ENCODE measurements at regions not wholly inside any gene's neighbourhood (a gene's known extent, or its start where the extent isn't known, plus 50 kb on each side); places are given as distances from the start of the nearest gene placed in this dataset.

DNA sequence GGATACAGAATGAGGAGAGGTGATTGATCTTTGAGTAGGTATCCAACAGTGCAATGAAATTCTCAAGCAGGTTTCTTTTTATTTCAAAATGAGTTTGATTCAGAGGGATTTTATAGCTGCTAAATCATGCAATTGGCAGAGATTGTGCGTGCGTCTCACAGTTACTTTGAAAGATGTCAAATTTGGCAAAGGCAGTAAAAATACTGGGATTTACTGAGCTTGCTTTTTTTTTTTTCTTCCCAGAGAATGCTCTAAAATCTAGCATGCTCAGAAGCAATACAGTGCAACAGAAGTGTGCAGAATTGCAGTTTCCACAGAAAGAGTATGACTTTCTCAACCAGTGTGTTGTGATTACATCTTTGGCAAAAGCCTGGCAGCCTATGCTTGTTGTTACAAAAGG, 410.7 kb upstream of the GOT2 start:
- H3K4me3 Mint-ChIP-seq (ENCODE audit: unreplicated experiment): no peak overlapping the region
- DNase-seq (ENCODE audit: extremely low spot score, unreplicated experiment): no peak
- no peak overlapping the region for H3K27ac Mint-ChIP-seq (ENCODE audit: unreplicated experiment)
- peaks cover 29% of the 10 kb centered on the region for H3K4me1 Mint-ChIP-seq (ENCODE audit: unreplicated experiment)
- TF ChIP-seq, protein P1, sequence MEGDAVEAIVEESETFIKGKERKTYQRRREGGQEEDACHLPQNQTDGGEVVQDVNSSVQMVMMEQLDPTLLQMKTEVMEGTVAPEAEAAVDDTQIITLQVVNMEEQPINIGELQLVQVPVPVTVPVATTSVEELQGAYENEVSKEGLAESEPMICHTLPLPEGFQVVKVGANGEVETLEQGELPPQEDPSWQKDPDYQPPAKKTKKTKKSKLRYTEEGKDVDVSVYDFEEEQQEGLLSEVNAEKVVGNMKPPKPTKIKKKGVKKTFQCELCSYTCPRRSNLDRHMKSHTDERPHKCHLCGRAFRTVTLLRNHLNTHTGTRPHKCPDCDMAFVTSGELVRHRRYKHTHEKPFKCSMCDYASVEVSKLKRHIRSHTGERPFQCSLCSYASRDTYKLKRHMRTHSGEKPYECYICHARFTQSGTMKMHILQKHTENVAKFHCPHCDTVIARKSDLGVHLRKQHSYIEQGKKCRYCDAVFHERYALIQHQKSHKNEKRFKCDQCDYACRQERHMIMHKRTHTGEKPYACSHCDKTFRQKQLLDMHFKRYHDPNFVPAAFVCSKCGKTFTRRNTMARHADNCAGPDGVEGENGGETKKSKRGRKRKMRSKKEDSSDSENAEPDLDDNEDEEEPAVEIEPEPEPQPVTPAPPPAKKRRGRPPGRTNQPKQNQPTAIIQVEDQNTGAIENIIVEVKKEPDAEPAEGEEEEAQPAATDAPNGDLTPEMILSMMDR (IDR thresholded peaks at IDR 0.05): no peak
- no peaks in the 10 kb centered on the region for H3K9me3 Mint-ChIP-seq (ENCODE audit: unreplicated experiment)
- no peaks in the 10 kb centered on the region for H3K27me3 Mint-ChIP-seq (ENCODE audit: unreplicated experiment)
- no peaks in the 10 kb centered on the region for H3K36me3 Mint-ChIP-seq (ENCODE audit: unreplicated experiment)

DNA sequence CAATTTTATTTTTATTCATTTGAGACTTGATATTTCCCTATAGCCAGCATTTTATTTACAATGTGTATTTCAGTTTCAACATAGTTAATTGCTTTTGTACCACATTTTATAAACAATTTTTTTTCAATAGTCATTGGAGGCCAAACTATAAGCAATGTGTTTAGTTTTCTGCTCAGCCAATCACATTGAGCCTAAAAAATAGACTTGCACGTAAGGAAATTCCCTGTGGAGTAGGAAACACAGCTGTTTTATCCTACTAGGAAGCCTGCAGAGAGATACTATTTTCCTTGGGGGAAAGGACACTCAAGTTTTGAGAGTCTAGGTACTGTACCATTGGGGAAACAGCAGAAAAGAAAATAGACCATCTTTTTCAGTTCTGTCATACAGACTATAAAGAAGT, 410.2 kb upstream of the GOT2 start:
- no peak for DNase-seq (ENCODE audit: extremely low spot score, unreplicated experiment)
- no peak overlapping the region for H3K27ac Mint-ChIP-seq (ENCODE audit: unreplicated experiment)
- TF ChIP-seq, protein P1 (IDR thresholded peaks at IDR 0.05): no peak
- H3K4me1 Mint-ChIP-seq (ENCODE audit: unreplicated experiment): peaks cover 23% of the 10 kb centered on the region
- no peak overlapping the region for H3K4me3 Mint-ChIP-seq (ENCODE audit: unreplicated experiment)
- H3K27me3 Mint-ChIP-seq (ENCODE audit: unreplicated experiment): no peaks in the 10 kb centered on the region
- H3K36me3 Mint-ChIP-seq (ENCODE audit: unreplicated experiment): no peaks in the 10 kb centered on the region
- no peaks in the 10 kb centered on the region for H3K9me3 Mint-ChIP-seq (ENCODE audit: unreplicated experiment)

DNA sequence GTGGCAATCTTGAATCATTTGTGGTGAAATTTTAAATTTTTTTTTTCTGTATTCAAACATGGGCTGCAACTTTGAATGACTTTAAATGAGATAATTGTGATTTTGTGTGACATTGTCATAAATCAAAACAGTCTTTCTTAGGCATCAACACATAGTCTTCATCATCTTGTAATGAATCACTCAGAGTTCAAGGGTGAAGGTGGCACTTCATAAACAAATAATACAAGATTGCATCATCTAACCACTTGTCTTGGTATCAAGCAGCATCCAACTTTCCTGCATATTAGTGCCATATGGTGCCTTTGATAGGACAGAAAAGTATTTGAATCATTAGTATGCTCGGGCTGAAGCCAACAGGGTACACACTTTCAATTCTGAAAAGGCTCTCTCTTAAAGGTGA, 392.4 kb upstream of the GOT2 start:
- no peak overlapping the region for H3K4me3 Mint-ChIP-seq (ENCODE audit: unreplicated experiment)

DNA sequence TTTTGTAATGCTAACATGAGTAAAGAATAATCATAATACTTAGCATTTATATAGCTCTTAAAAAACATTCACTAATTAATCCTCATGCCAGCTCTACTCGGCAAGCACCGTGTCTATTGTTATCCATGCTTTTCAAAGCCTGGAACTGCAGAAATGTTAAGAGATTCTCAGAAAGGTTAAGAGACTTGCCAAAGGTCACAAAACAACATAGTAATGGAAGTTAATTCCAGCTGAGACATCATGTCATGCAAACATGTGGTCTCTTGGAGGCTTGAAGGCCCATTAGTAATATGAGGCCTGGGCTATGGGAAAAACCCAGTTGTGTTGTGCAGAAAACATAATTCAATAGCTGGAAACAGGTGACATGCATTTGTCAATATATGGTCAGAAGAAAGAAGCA, 389.9 kb upstream of the GOT2 start:
- H3K4me3 Mint-ChIP-seq (ENCODE audit: unreplicated experiment): no peak overlapping the region
- TF ChIP-seq, protein P1 (IDR thresholded peaks at IDR 0.05): no peak
- no peaks in the 10 kb centered on the region for H3K36me3 Mint-ChIP-seq (ENCODE audit: unreplicated experiment)
- no peak for DNase-seq (ENCODE audit: extremely low spot score, unreplicated experiment)
- H3K27me3 Mint-ChIP-seq (ENCODE audit: unreplicated experiment): no peaks in the 10 kb centered on the region
- H3K9me3 Mint-ChIP-seq (ENCODE audit: unreplicated experiment): no peaks in the 10 kb centered on the region
- no peak overlapping the region for H3K27ac Mint-ChIP-seq (ENCODE audit: unreplicated experiment)
- peaks cover 3% of the 10 kb centered on the region for H3K4me1 Mint-ChIP-seq (ENCODE audit: unreplicated experiment)

More for the DNA sequence above, 392.4 kb upstream of the GOT2 start:
- H3K9me3 Mint-ChIP-seq (ENCODE audit: unreplicated experiment): no peaks in the 10 kb centered on the region
- H3K36me3 Mint-ChIP-seq (ENCODE audit: unreplicated experiment): no peaks in the 10 kb centered on the region
- H3K27me3 Mint-ChIP-seq (ENCODE audit: unreplicated experiment): no peaks in the 10 kb centered on the region
- no peak overlapping the region for H3K27ac Mint-ChIP-seq (ENCODE audit: unreplicated experiment)
- no peak for DNase-seq (ENCODE audit: extremely low spot score, unreplicated experiment)
- H3K4me1 Mint-ChIP-seq (ENCODE audit: unreplicated experiment): peaks cover 2% of the 10 kb centered on the region
- TF ChIP-seq, protein P1 (IDR thresholded peaks at IDR 0.05): no peak

DNA sequence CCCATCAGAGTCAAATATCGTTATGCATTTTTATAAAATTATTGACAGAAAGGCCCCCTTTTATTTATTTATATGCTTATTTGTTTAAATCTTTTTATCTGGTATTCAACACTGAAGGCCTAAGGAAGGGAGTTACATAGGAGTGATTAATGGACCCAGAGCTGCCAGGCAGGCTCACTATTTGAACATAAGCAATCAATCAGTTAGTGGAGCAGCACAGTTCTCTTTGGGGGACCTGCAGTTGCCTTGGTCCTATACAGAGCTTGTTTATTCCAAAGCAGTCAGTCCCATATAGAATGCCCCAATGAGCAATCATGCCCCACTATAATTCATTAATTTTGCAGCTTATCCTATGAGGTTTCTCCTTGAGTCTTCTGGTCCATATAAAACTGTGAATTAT, 389.4 kb upstream of the GOT2 start:
- Mint-ChIP-seq H3K9me3 (ENCODE audit: unreplicated experiment) (no peaks in the 10 kb centered on the region), H3K27me3 (ENCODE audit: unreplicated experiment) (no peaks in the 10 kb centered on the region), H3K4me3 (ENCODE audit: unreplicated experiment) (no peak overlapping the region), H3K27ac (ENCODE audit: unreplicated experiment) (no peak overlapping the region), H3K4me1 (ENCODE audit: unreplicated experiment) (peaks cover 3% of the 10 kb centered on the region), H3K36me3 (ENCODE audit: unreplicated experiment) (no peaks in the 10 kb centered on the region)
- DNase-seq (ENCODE audit: extremely low spot score, unreplicated experiment): no peak
- TF ChIP-seq, protein P1 (IDR thresholded peaks at IDR 0.05): no peak
